HEK293 (cell line): ENCODE measurements at regions not wholly inside any gene's neighbourhood (a gene's known extent, or its start where the extent isn't known, plus 50 kb on each side); places are given as distances from the start of the nearest gene placed in this dataset.

Experiments used
- KLF16 ChIP-seq: fragments of 450-650 bp; formaldehyde crosslinking; IDR thresholded peaks from 2 replicates; pipeline ENCODE4 v1.5.1; 2017; ENCODE audit warnings: missing biosample characterization, missing genetic modification characterization
- MYNN ChIP-seq: fragments of 450-650 bp; formaldehyde crosslinking; IDR thresholded peaks from 2 replicates; pipeline ENCODE4 v1.5.1; 2016; ENCODE audit warnings: missing biosample characterization, missing genetic modification characterization, borderline replicate concordance
- TCF7L2 ChIP-seq: IDR thresholded peaks from 2 replicates; pipeline ENCODE4 v1.6.1; 2011; ENCODE audit warnings: low read depth, mild to moderate bottlenecking, inconsistent platforms, low read length, moderate library complexity, borderline replicate concordance
- ZBTB7A ChIP-seq: fragments of 450-650 bp; formaldehyde crosslinking; IDR thresholded peaks from 2 replicates; pipeline ENCODE4 v1.5.1; 2016; ENCODE audit warnings: low read depth, missing biosample characterization, missing genetic modification characterization
- ZNF10 ChIP-seq: fragments of 450-650 bp; formaldehyde crosslinking; IDR thresholded peaks from 2 replicates; pipeline ENCODE4 v1.5.1; 2017; ENCODE audit warnings: missing biosample characterization, missing genetic modification characterization
- ZNF112 ChIP-seq: fragments of 450-650 bp; formaldehyde crosslinking; IDR thresholded peaks from 2 replicates; pipeline ENCODE4 v1.5.0; 2017; ENCODE audit warnings: missing biosample characterization, missing genetic modification characterization
- ZNF174 ChIP-seq: fragments of 450-650 bp; formaldehyde crosslinking; IDR thresholded peaks from 2 replicates; pipeline ENCODE4 v1.5.0; 2017; ENCODE audit warnings: missing biosample characterization, mild to moderate bottlenecking, missing genetic modification characterization
- ZNF19 ChIP-seq: fragments of 450-650 bp; formaldehyde crosslinking; IDR thresholded peaks from 2 replicates; pipeline ENCODE4; 2016; ENCODE audit warnings: missing biosample characterization, missing genetic modification characterization, low read depth
- ZNF202 ChIP-seq: fragments of 450-650 bp; formaldehyde crosslinking; IDR thresholded peaks from 2 replicates; pipeline ENCODE4 v1.5.1; 2016; ENCODE audit warnings: missing biosample characterization, missing genetic modification characterization, borderline replicate concordance
- ZNF248 ChIP-seq: fragments of 450-650 bp; formaldehyde crosslinking; IDR thresholded peaks from 2 replicates; pipeline ENCODE4 v1.5.1; 2017; ENCODE audit warnings: missing biosample characterization, missing genetic modification characterization
- ZNF324 ChIP-seq: fragments of 450-650 bp; formaldehyde crosslinking; IDR thresholded peaks from 2 replicates; pipeline ENCODE4 v1.5.1; 2016; ENCODE audit warnings: missing biosample characterization, missing genetic modification characterization
- ZNF580 ChIP-seq: fragments of 450-650 bp; formaldehyde crosslinking; IDR thresholded peaks from 2 replicates; pipeline ENCODE4 v1.5.1; 2016; ENCODE audit warnings: missing biosample characterization, missing genetic modification characterization
- TF ChIP-seq, protein P1 (sequence below): fragments of 450-650 bp; formaldehyde crosslinking; IDR thresholded peaks from 2 replicates; pipeline ENCODE4 v1.5.1; 2016; ENCODE audit warnings: missing biosample characterization, missing genetic modification characterization
- TF ChIP-seq, protein P2 (sequence below): fragments of 450-650 bp; formaldehyde crosslinking; IDR thresholded peaks from 2 replicates; pipeline ENCODE4 v1.5.1; 2016; ENCODE audit warnings: missing biosample characterization, missing genetic modification characterization

DNA sequence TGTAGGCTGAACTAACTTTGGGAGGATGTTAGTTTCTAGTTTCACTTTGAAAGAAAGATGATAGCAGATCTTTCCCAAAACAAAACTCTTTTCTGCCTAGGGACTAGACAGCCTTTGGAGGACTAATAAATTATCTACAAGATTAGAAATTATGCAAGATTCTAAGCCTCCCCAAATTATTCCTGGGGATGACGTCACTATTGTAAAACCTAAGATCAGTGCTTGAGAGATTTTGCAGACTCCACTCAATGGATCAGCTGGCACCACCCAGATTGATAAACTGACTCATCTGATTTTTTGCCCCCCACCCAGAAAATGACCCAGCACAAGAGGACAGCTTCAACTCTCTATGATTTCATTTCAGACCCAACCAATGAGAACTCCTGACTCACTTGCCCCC is 1057.9 kb upstream of the DIAPH2 start:
- TF ChIP-seq, protein P1, sequence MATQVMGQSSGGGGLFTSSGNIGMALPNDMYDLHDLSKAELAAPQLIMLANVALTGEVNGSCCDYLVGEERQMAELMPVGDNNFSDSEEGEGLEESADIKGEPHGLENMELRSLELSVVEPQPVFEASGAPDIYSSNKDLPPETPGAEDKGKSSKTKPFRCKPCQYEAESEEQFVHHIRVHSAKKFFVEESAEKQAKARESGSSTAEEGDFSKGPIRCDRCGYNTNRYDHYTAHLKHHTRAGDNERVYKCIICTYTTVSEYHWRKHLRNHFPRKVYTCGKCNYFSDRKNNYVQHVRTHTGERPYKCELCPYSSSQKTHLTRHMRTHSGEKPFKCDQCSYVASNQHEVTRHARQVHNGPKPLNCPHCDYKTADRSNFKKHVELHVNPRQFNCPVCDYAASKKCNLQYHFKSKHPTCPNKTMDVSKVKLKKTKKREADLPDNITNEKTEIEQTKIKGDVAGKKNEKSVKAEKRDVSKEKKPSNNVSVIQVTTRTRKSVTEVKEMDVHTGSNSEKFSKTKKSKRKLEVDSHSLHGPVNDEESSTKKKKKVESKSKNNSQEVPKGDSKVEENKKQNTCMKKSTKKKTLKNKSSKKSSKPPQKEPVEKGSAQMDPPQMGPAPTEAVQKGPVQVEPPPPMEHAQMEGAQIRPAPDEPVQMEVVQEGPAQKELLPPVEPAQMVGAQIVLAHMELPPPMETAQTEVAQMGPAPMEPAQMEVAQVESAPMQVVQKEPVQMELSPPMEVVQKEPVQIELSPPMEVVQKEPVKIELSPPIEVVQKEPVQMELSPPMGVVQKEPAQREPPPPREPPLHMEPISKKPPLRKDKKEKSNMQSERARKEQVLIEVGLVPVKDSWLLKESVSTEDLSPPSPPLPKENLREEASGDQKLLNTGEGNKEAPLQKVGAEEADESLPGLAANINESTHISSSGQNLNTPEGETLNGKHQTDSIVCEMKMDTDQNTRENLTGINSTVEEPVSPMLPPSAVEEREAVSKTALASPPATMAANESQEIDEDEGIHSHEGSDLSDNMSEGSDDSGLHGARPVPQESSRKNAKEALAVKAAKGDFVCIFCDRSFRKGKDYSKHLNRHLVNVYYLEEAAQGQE (tag by site-specific recombination), result no peak
- no peak for TF ChIP-seq ZNF248 (tag by site-specific recombination)
- no peak for TF ChIP-seq MYNN (tag by site-specific recombination)
- TF ChIP-seq ZNF324 (tag by site-specific recombination), result no peak
- TF ChIP-seq ZNF19 (tag by site-specific recombination), result no peak
- TF ChIP-seq, protein P2, sequence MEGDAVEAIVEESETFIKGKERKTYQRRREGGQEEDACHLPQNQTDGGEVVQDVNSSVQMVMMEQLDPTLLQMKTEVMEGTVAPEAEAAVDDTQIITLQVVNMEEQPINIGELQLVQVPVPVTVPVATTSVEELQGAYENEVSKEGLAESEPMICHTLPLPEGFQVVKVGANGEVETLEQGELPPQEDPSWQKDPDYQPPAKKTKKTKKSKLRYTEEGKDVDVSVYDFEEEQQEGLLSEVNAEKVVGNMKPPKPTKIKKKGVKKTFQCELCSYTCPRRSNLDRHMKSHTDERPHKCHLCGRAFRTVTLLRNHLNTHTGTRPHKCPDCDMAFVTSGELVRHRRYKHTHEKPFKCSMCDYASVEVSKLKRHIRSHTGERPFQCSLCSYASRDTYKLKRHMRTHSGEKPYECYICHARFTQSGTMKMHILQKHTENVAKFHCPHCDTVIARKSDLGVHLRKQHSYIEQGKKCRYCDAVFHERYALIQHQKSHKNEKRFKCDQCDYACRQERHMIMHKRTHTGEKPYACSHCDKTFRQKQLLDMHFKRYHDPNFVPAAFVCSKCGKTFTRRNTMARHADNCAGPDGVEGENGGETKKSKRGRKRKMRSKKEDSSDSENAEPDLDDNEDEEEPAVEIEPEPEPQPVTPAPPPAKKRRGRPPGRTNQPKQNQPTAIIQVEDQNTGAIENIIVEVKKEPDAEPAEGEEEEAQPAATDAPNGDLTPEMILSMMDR, result no peak
- no peak for TF ChIP-seq KLF16 (tag by site-specific recombination)
- TF ChIP-seq ZNF10, result no peak
- no peak for TF ChIP-seq ZNF580 (tag by site-specific recombination)
- no peak for TF ChIP-seq ZNF174
- no peak for TF ChIP-seq ZNF202
- no peak for TF ChIP-seq ZNF112 (tag by site-specific recombination)
- no peak for TF ChIP-seq TCF7L2
- TF ChIP-seq ZBTB7A, result no peak
